Peyer's patch (tissue), 4 donors: ENCODE measurements at regions not wholly inside any gene's neighbourhood (a gene's known extent, or its start where the extent isn't known, plus 50 kb on each side); places are given as distances from the start of the nearest gene placed in this dataset.

Source experiments
- DNase-seq, 3 donors: peaks; one replicate each; pipeline ENCODE4 v3.0.0-alpha.2; 2017 to 2019
- H3K27ac ChIP-seq, 4 donors: fragments of 200-600 bp; sonication (generic); one replicate each; pipeline ENCODE4 v1.5.1; 2016 to 2019
- H3K27me3 ChIP-seq, 2 donors: fragments of 200-600 bp; sonication (generic); one replicate each; pipeline ENCODE4 v1.5.1; 2019
- H3K36me3 ChIP-seq, 3 donors: fragments of 200-600 bp; sonication (generic); one replicate each; pipeline ENCODE4 v1.5.1; 2016 to 2019
- H3K4me1 ChIP-seq, 4 donors: fragments of 200-600 bp; sonication (generic); one replicate each; pipeline ENCODE4 v1.5.1; 2016 to 2019
- H3K4me3 ChIP-seq, 4 donors: fragments of 200-600 bp; sonication (generic); 1 replicate in 3 of 4; 2 replicates in 1 of 4; pipeline ENCODE4 v1.5.1; 2016 to 2019; ENCODE audit warnings: mild to moderate bottlenecking in 1 of 4
- H3K9me3 ChIP-seq, 4 donors: fragments of 200-600 bp; sonication (generic); one replicate each; pipeline ENCODE4 v1.5.1; 2016 to 2019; ENCODE audit warnings: mild to moderate bottlenecking in 1 of 4
- CTCF ChIP-seq, 6 experiments: fragments of 450-650 bp in 4 of 6; fragments of 200-600 bp in 2 of 6; sonication (generic) in 1 of 6; IDR thresholded peaks; one replicate each; pipeline ENCODE4 v1.5.1; 2017 to 2019; ENCODE audit warnings: antibody characterized with exemption in 6 of 6, mild to moderate bottlenecking in 3 of 6, moderate library complexity in 1 of 6
- POLR2A ChIP-seq, 2 donors: fragments of 450-650 bp; IDR thresholded peaks; one replicate each; pipeline ENCODE4 v1.5.1; 2017; ENCODE audit warnings: antibody characterized with exemption in 2 of 2, mild to moderate bottlenecking in 2 of 2, moderate library complexity in 2 of 2

- Histone ChIP-seq H3K4me1 (no peaks in the 10 kb centered on the region), H3K27me3 (no peaks in the 10 kb centered on the region), H3K4me3 (no peak overlapping the region), H3K9me3 (no peaks in the 10 kb centered on the region), H3K36me3 (no peaks in the 10 kb centered on the region), H3K27ac (no peak overlapping the region)
- DNase-seq = no peak
- TF ChIP-seq CTCF (IDR thresholded peaks at IDR 0.05) = no peak
- no peak for TF ChIP-seq POLR2A (IDR thresholded peaks at IDR 0.05)
Measured at GRCh38 chr15:95758851-95759250, 571.6 kb upstream of the NR2F2 start.

- Histone ChIP-seq H3K4me3 (no peak overlapping the region), H3K9me3 (no peaks in the 10 kb centered on the region), H3K36me3 (no peaks in the 10 kb centered on the region), H3K27me3 (no peaks in the 10 kb centered on the region), H3K27ac (no peak overlapping the region), H3K4me1 (no peaks in the 10 kb centered on the region)
- TF ChIP-seq POLR2A (IDR thresholded peaks at IDR 0.05) (no peak), CTCF (IDR thresholded peaks at IDR 0.05) (no peak)
- no peak for DNase-seq
Measured at GRCh38 chr15:95760508-95760907, 570.0 kb upstream of the NR2F2 start.

GRCh38 chr15:95761501-95762165 lies 568.9 kb upstream of the NR2F2 start:
- Histone ChIP-seq H3K4me1 (no peaks in the 10 kb centered on the region), H3K4me3 (no peak overlapping the region), H3K36me3 (no peaks in the 10 kb centered on the region), H3K27ac (no peak overlapping the region), H3K27me3 (no peaks in the 10 kb centered on the region), H3K9me3 (no peaks in the 10 kb centered on the region)
- DNase-seq = no peak
- TF ChIP-seq CTCF (IDR thresholded peaks at IDR 0.05) (no peak), POLR2A (IDR thresholded peaks at IDR 0.05) (no peak)

- DNase-seq = no peak
- Histone ChIP-seq H3K9me3 (no peaks in the 10 kb centered on the region), H3K27ac (no peak overlapping the region), H3K4me3 (no peak overlapping the region), H3K36me3 (no peaks in the 10 kb centered on the region), H3K4me1 (no peaks in the 10 kb centered on the region), H3K27me3 (no peaks in the 10 kb centered on the region)
- TF ChIP-seq POLR2A (IDR thresholded peaks at IDR 0.05) (no peak), CTCF (IDR thresholded peaks at IDR 0.05) (no peak)
Measured at GRCh38 chr15:95763426-95763825, 567.1 kb upstream of the NR2F2 start.

- TF ChIP-seq POLR2A (IDR thresholded peaks at IDR 0.05) (no peak), CTCF (IDR thresholded peaks at IDR 0.05) (no peak)
- Histone ChIP-seq H3K27me3 (no peaks in the 10 kb centered on the region), H3K4me1 (no peaks in the 10 kb centered on the region)
Measured at GRCh38 chr15:95765161-95765560, 565.3 kb upstream of the NR2F2 start.

GRCh38 chr15:95770196-95770595 lies 560.3 kb upstream of the NR2F2 start:
- Histone ChIP-seq H3K27ac (no peak overlapping the region), H3K27me3 (no peaks in the 10 kb centered on the region), H3K36me3 (no peaks in the 10 kb centered on the region), H3K9me3 (no peaks in the 10 kb centered on the region), H3K4me1 (no peaks in the 10 kb centered on the region), H3K4me3 (no peak overlapping the region)
- no peak for DNase-seq
- TF ChIP-seq CTCF (IDR thresholded peaks at IDR 0.05) (no peak), POLR2A (IDR thresholded peaks at IDR 0.05) (no peak)

More at GRCh38 chr15:95765161-95765560, 565.3 kb upstream of the NR2F2 start:
- no peaks in the 10 kb centered on the region for H3K36me3 ChIP-seq
- no peak for DNase-seq
- H3K4me3 ChIP-seq = no peak overlapping the region
- H3K27ac ChIP-seq = no peak overlapping the region
- no peaks in the 10 kb centered on the region for H3K9me3 ChIP-seq
